ENCODE measurements at regions not wholly inside any gene's neighbourhood (a gene's known extent, or its start where the extent isn't known, plus 50 kb on each side); places are given as distances from the start of the nearest gene placed in this dataset.

- Histone ChIP-seq H3K36me3 (no peaks in the 10 kb centered on the region), H3K27ac (no peak overlapping the region), H3K4me3 (no peak overlapping the region), H3K4me1 (no peaks in the 10 kb centered on the region), H3K9me3 (no peaks in the 10 kb centered on the region), H3K27me3 (no peaks in the 10 kb centered on the region)
- no peak for ATAC-seq
- 24% methylated on average over 9 of the region's 11 CpGs for WGBS (ENCODE audit: insufficient coverage, low coverage, low lambda C conversion rate, missing lambda C conversion rate)
- no peak for DNase-seq
- TF ChIP-seq POLR2A (IDR thresholded peaks at IDR 0.05), result no peak
- TF ChIP-seq CTCF (IDR thresholded peaks at IDR 0.05), result no peak
- intact Hi-C loops (cut with DNase I), result no loop called here
These were observed 500.6 kb upstream of the MYT1L start for GRCh38 chr2:2831633-2832032.

GRCh38 chr2:2830576-2830975 is 499.5 kb upstream of the MYT1L start:
- 85% methylated on average over 3 of the region's 3 CpGs for WGBS (ENCODE audit: insufficient coverage, low coverage, low lambda C conversion rate, missing lambda C conversion rate)
- no peak overlapping the region for H3K27ac ChIP-seq

GRCh38 chr2:2828774-2829368 is 497.8 kb upstream of the MYT1L start:
- no peak overlapping the region for H3K27ac ChIP-seq
- no peak for TF ChIP-seq CTCF (IDR thresholded peaks at IDR 0.05)
- TF ChIP-seq POLR2A (IDR thresholded peaks at IDR 0.05), result no peak
- H3K36me3 ChIP-seq, result no peaks in the 10 kb centered on the region
- intact Hi-C loops (cut with DNase I), result no loop called here
- WGBS (ENCODE audit: insufficient coverage, low coverage, low lambda C conversion rate, missing lambda C conversion rate), result 40% methylated on average over 1 of the region's 13 CpGs
- no peak overlapping the region for H3K4me3 ChIP-seq
- no peaks in the 10 kb centered on the region for H3K27me3 ChIP-seq
- DNase-seq (no peak), ATAC-seq (peak in 1 of 4 donors; percentile 37)
- no peaks in the 10 kb centered on the region for H3K4me1 ChIP-seq
- H3K9me3 ChIP-seq, result no peaks in the 10 kb centered on the region

More at GRCh38 chr2:2830576-2830975, 499.5 kb upstream of the MYT1L start:
- no peaks in the 10 kb centered on the region for H3K27me3 ChIP-seq
- TF ChIP-seq CTCF (IDR thresholded peaks at IDR 0.05) (no peak), POLR2A (IDR thresholded peaks at IDR 0.05) (no peak)
- intact Hi-C loops (cut with DNase I), result no loop called here
- ATAC-seq (no peak), DNase-seq (no peak)
- H3K36me3 ChIP-seq, result no peaks in the 10 kb centered on the region
- H3K4me3 ChIP-seq, result no peak overlapping the region
- no peaks in the 10 kb centered on the region for H3K4me1 ChIP-seq
- no peaks in the 10 kb centered on the region for H3K9me3 ChIP-seq

- H3K27ac ChIP-seq, result no peak overlapping the region
- intact Hi-C loops (cut with DNase I), result no loop called here
- H3K36me3 ChIP-seq, result no peaks in the 10 kb centered on the region
- H3K4me3 ChIP-seq, result no peak overlapping the region
- no peaks in the 10 kb centered on the region for H3K27me3 ChIP-seq
- H3K9me3 ChIP-seq, result no peaks in the 10 kb centered on the region
- ATAC-seq (no peak), DNase-seq (no peak)
- no peak for TF ChIP-seq CTCF (IDR thresholded peaks at IDR 0.05)
- no peak for TF ChIP-seq POLR2A (IDR thresholded peaks at IDR 0.05)
- no peaks in the 10 kb centered on the region for H3K4me1 ChIP-seq
- WGBS (ENCODE audit: insufficient coverage, low coverage, low lambda C conversion rate, missing lambda C conversion rate), result 64% methylated on average over 4 of the region's 8 CpGs
These were observed 496.7 kb upstream of the MYT1L start for GRCh38 chr2:2827761-2828221.

Measured in right lobe of liver (tissue), 6 donors.